ENCODE measurements at regions not wholly inside any gene's neighbourhood (a gene's known extent, or its start where the extent isn't known, plus 50 kb on each side); places are given as distances from the start of the nearest gene placed in this dataset.

DNA sequence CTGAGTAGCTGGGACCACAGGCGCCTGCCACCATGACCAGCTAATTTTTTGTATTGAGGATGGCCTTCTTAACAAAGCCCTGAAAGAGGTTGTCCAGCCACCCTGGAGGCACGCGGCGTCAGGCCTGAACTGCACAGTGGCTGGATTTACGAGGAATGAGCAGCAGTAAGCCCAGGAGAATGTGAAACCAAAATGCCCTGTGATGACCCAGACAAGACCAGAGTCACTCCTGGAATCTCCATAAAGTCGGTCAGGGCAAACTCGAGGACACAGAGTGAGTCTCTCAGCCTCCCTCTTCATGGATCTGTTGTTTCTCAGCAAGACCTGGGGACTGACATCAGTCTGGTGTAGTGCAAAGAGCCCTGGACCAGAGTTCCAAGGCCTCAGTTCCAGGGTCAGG is 53.2 kb upstream of the C5orf58 start:
- POLR2A ChIA-PET, result no interaction called here
- Mint-ChIP-seq H3K4me3 (no peak overlapping the region), H3K27me3 (peaks cover 0 to 7% (median 1%) of the 10 kb centered on the region in 5 donors), H3K27ac (no peak overlapping the region), H3K36me3 (no peaks in the 10 kb centered on the region), H3K9me3 (no peaks in the 10 kb centered on the region), H3K4me1 (no peaks in the 10 kb centered on the region)
- DNase-seq (no peak), ATAC-seq (no peak)

DNA sequence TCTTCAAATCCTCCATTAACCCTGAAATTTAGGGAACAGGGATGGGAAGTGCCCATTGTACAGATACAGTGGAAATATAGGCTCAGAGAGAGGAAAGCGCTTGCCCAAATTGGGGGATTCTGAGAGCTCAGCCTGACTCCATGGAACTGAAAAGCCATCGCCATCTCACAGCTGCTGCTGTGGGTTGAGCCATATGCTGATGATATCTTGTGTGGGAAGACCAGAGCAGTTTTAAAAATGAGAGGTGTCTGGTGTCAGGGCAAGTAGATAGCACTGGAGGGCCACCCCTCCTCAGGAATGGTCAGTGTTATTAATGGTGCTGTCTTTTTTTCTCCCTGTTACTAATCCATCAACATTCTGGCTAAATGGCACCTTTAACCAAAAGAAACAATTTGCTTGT is 50.9 kb upstream of the C5orf58 start:
- no peaks in the 10 kb centered on the region for H3K36me3 Mint-ChIP-seq
- no peaks in the 10 kb centered on the region for H3K9me3 Mint-ChIP-seq
- peaks cover 0 to 11% (median 0%) of the 10 kb centered on the region in 5 donors for H3K27me3 Mint-ChIP-seq
- DNase-seq, result no peak
- H3K27ac Mint-ChIP-seq, result no peak overlapping the region
- POLR2A ChIA-PET, result no interaction called here
- H3K4me1 Mint-ChIP-seq, result no peaks in the 10 kb centered on the region
- no peak overlapping the region for H3K4me3 Mint-ChIP-seq
- no peak for ATAC-seq

DNA sequence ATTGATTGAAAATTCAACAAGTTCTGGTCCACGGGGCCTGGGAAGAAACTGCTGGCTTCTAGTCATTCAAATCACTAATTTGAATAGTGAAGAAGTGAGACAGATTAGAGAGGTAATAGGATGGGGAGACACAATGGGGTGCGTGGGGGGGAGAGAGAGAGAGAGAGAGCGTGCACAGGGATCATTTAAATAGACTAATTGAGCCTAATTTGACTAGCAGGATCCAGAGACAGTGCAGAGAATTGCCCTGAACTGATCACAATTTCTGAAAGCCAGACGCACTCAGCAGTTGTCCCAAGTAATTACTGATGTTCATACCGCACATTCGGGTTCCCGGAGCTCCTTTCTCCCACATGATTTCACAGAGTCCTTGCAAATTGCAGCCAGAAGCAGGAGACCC is 50.3 kb upstream of the C5orf58 start:
- peaks cover 0 to 11% (median 0%) of the 10 kb centered on the region in 5 donors for H3K27me3 Mint-ChIP-seq
- no peak overlapping the region for H3K27ac Mint-ChIP-seq

More for the DNA sequence above, 50.3 kb upstream of the C5orf58 start:
- POLR2A ChIA-PET, result no interaction called here
- no peaks in the 10 kb centered on the region for H3K36me3 Mint-ChIP-seq
- no peak overlapping the region for H3K4me3 Mint-ChIP-seq
- H3K9me3 Mint-ChIP-seq, result no peaks in the 10 kb centered on the region
- ATAC-seq (no peak), DNase-seq (no peak)
- no peaks in the 10 kb centered on the region for H3K4me1 Mint-ChIP-seq

Measured in naive thymus-derived CD8-positive, alpha-beta T cell (primary cell).